HepG2 (cell line): ENCODE measurements at regions not wholly inside any gene's neighbourhood (a gene's known extent, or its start where the extent isn't known, plus 50 kb on each side); places are given as distances from the start of the nearest gene placed in this dataset.

Experiments used
- ATAC-seq: fragments of 200-7000 bp; cut with Tn5 transposase; 3 replicates; pipeline ENCODE4 v1.9.1; 2020; ENCODE audit warnings: mild to moderate bottlenecking, moderate library complexity
- BruUV-seq: library from RNA; stranded (reverse); fragments of 400-500 nt; replicated peaks from 2 replicates; lab custom pipeline; 2021; lab: Mats Ljungman, UMichigan
- CTCF ChIA-PET: fragments of 300-600 bp; formaldehyde crosslinking; extraction: SDS; loops from one replicate; lab custom pipeline; 2021; ENCODE audit warnings: low total read pairs, inconsistent platforms, low intra/inter-chr PET ratio; lab: Yijun Ruan, JAX
- POLR2A ChIA-PET: fragments of 350-600 bp; sonication (Branson Sonifier 250); formaldehyde crosslinking; loops from one replicate; lab custom pipeline; 2020; ENCODE audit warnings: antibody characterized with exemption, inconsistent platforms; lab: Yijun Ruan, JAX
- DNase-seq: peaks from one replicate; pipeline ENCODE4 v3.0.0-alpha.2; 2015; ENCODE audit warnings: low spot score
- FAIRE-seq: peaks from 3 replicates; lab custom pipeline; 2011; peaks lifted over from hg19 to GRCh38; lab: Jason Lieb, UNC
- H2AFZ ChIP-seq: one replicate; pipeline ENCODE4 v1.6.1; 2011; ENCODE audit warnings: low read length, inconsistent platforms
- H3K27ac ChIP-seq: fragments of 300-600 bp; 3 replicates; pipeline ENCODE4 v1.8.0; 2011; ENCODE audit warnings: mixed run types, mild to moderate bottlenecking, mixed read lengths, low read length, inconsistent platforms; ENCODE audit not compliant: insufficient read depth; ENCODE audit errors: extremely low read length
- H3K27me3 ChIP-seq, 2 experiments: fragments of 200-600 bp in 1 of 2; 2 replicates in 1 of 2; 3 replicates in 1 of 2; pipeline versions ENCODE4 v1.6.0 to v1.8.0; 2011; ENCODE audit warnings: low read length in 2 of 2, mild to moderate bottlenecking in 2 of 2, moderate library complexity in 2 of 2, inconsistent platforms in 1 of 2; ENCODE audit not compliant: insufficient read depth in 2 of 2, control insufficient read depth in 1 of 2
- H3K36me3 ChIP-seq, 2 experiments: fragments of 200-600 bp in 1 of 2; replicated peaks in 1 of 2; 2 replicates in 1 of 2; 3 replicates in 1 of 2; pipeline versions ENCODE4 v1.5.1 to v1.8.0; 2011; ENCODE audit warnings: low read length in 2 of 2, inconsistent platforms in 1 of 2; ENCODE audit not compliant: insufficient read depth in 2 of 2, control insufficient read depth in 1 of 2
- H3K4me1 ChIP-seq: 2 replicates; pipeline ENCODE4 v1.5.1; 2012; ENCODE audit warnings: low read length, inconsistent platforms; ENCODE audit not compliant: insufficient read depth
- H3K4me2 ChIP-seq: 2 replicates; pipeline ENCODE4 v1.6.0; 2011; ENCODE audit warnings: low read depth, low read length, inconsistent platforms
- H3K4me3 ChIP-seq, 3 experiments: fragments of 200-600 bp in 1 of 3; sonication (generic), shearing (Covaris generic) in 1 of 3; replicated peaks in 1 of 3; 2 replicates each; pipeline ENCODE4 v1.5.1; 2011 to 2016; ENCODE audit warnings: low read length in 3 of 3, inconsistent platforms in 2 of 3, low read depth in 2 of 3, mild to moderate bottlenecking in 2 of 3, control low read depth in 1 of 3, mixed read lengths in 1 of 3; ENCODE audit not compliant: insufficient read depth in 1 of 3
- H3K79me2 ChIP-seq: one replicate; pipeline ENCODE4 v1.6.1; 2011; ENCODE audit warnings: low read length, inconsistent platforms; ENCODE audit not compliant: insufficient read depth
- H3K9ac ChIP-seq: 2 replicates; pipeline ENCODE4 v1.6.0; 2011; ENCODE audit warnings: mild to moderate bottlenecking, low read depth, low read length, inconsistent platforms; ENCODE audit not compliant: insufficient read depth
- H3K9me3 ChIP-seq: 2 replicates; pipeline ENCODE4 v1.5.1; 2012; ENCODE audit warnings: mild to moderate bottlenecking, low read length
- H4K20me1 ChIP-seq: 2 replicates; pipeline ENCODE4 v1.6.0; 2011; ENCODE audit warnings: inconsistent platforms, mild to moderate bottlenecking, low read length, moderate library complexity; ENCODE audit not compliant: insufficient read depth
- ATAD3A ChIP-seq: sonication (generic); formaldehyde crosslinking; IDR thresholded peaks from 2 replicates; pipeline ENCODE4 v1.4.0; 2020; ENCODE audit warnings: missing genetic modification reagents
- MAFF ChIP-seq: IDR thresholded peaks from 2 replicates; pipeline ENCODE4 v1.6.1; 2011; ENCODE audit warnings: low read depth, low read length, improper control_type of control experiment
- MAFK ChIP-seq, 2 experiments: IDR thresholded peaks in 1 of 2; conservative IDR thresholded peaks in 1 of 2; 2 replicates each; pipeline ENCODE4 v1.6.1; 2011; ENCODE audit warnings: improper control_type of control experiment in 2 of 2, low read length in 2 of 2
- MEF2D ChIP-seq: sonication (generic); formaldehyde crosslinking; IDR thresholded peaks from 2 replicates; pipeline ENCODE4 v1.5.1; 2020; ENCODE audit warnings: mild to moderate bottlenecking, missing genetic modification reagents
- RELA ChIP-seq: sonication (generic); formaldehyde crosslinking; IDR thresholded peaks from 2 replicates; pipeline ENCODE4 v1.4.0; 2020; ENCODE audit warnings: missing genetic modification reagents
- ZFP91 ChIP-seq: sonication (generic); formaldehyde crosslinking; IDR thresholded peaks from 2 replicates; pipeline ENCODE4 v1.9.0; 2022; ENCODE audit warnings: missing genetic modification reagents, mild to moderate bottlenecking, borderline replicate concordance
- ZNF891 ChIP-seq: sonication (generic); formaldehyde crosslinking; IDR thresholded peaks from 2 replicates; pipeline ENCODE4 v1.5.0; 2020; ENCODE audit warnings: mild to moderate bottlenecking, missing genetic modification reagents
- WGBS: methylation state at CpG from one replicate; pipeline ENCODE4 v1.1.6; 2017; ENCODE audit warnings: low lambda C conversion rate; 5-methylcytosine and 5-hydroxymethylcytosine counted together
- in situ Hi-C: cut with HindIII; loops from 2 replicates; pipeline ENCODE4 v1.10.0; 2017; ENCODE audit warnings: low pct_unique_long_range_greater_than_20kb; ENCODE audit not compliant: extremely low pct_ligation_motif_present
- intact Hi-C: fragments of 100-400 bp; cut with micrococcal nuclease; formaldehyde crosslinking; loops from one replicate; pipeline ENCODE4 v1.10.0; 2022; ENCODE audit not compliant: unreplicated experiment

GRCh38 chr13:69633044-69633443, 474.6 kb upstream of the ATXN8OS start:
- no peak overlapping the region for H3K27ac ChIP-seq
- ChIA-PET POLR2A (no interaction called here), CTCF (no interaction called here)

GRCh38 chr13:69623973-69624372, 483.7 kb upstream of the ATXN8OS start:
- CTCF ChIA-PET: no interaction called here
- no peak for FAIRE-seq
- H3K27me3 ChIP-seq: no peaks in the 10 kb centered on the region
- TF ChIP-seq ATAD3A (CRISPR knock-in tag) (no peak), MAFF (peak; percentile 45; the same call in 1 of the 2 replicates), MAFK (conservative IDR thresholded peaks at IDR 0.05 in 1 of 2, IDR thresholded peaks at IDR 0.05 in 1 of 2; ENCODE audit: low read length in 2 of 2) (peak; percentile 66 to 69), RELA (no peak)
- TF ChIP-seq, all 625 proteins: peak for 2
- no peaks in the 10 kb centered on the region for H3K79me2 ChIP-seq
- H3K4me1 ChIP-seq: no peaks in the 10 kb centered on the region
- H3K27ac ChIP-seq: no peak overlapping the region
- no peaks in the 10 kb centered on the region for H3K36me3 ChIP-seq
- no peak overlapping the region for H3K4me2 ChIP-seq
- DNase-seq (no peak), ATAC-seq (no peak)
- H4K20me1 ChIP-seq: no peaks in the 10 kb centered on the region
- H3K9ac ChIP-seq: no peak overlapping the region
- in situ Hi-C loops (no loop called here), intact Hi-C loops (no loop called here)
- H2AFZ ChIP-seq: no peak overlapping the region
- POLR2A ChIA-PET: no interaction called here
- H3K9me3 ChIP-seq: no peaks in the 10 kb centered on the region
- no TSS peak for BruUV-seq
- H3K4me3 ChIP-seq: no peak overlapping the region

More at GRCh38 chr13:69633044-69633443, 474.6 kb upstream of the ATXN8OS start:
- in situ Hi-C loops: no loop called here
- intact Hi-C loops: no loop called here
- H3K36me3 ChIP-seq: no peaks in the 10 kb centered on the region
- no peaks in the 10 kb centered on the region for H3K27me3 ChIP-seq
- ATAC-seq (no peak), DNase-seq (no peak), FAIRE-seq (no peak)
- no peak overlapping the region for H3K4me3 ChIP-seq
- 0% methylated on average over 1 of the region's 1 CpG for WGBS
- H3K9ac ChIP-seq: no peak overlapping the region
- no peak overlapping the region for H3K4me2 ChIP-seq
- H3K9me3 ChIP-seq: no peaks in the 10 kb centered on the region
- no peak overlapping the region for H2AFZ ChIP-seq
- H3K4me1 ChIP-seq: no peaks in the 10 kb centered on the region
- no TSS peak for BruUV-seq
- no peaks in the 10 kb centered on the region for H3K79me2 ChIP-seq
- TF ChIP-seq MEF2D (CRISPR knock-in tag): no peak
- TF ChIP-seq ZFP91 (CRISPR knock-in tag): no peak
- TF ChIP-seq ZNF891: no peak
- peak; percentile 65; the same call in 1 of the 2 replicates for TF ChIP-seq MAFF
- peak; percentile 54 to 87 for TF ChIP-seq MAFK (conservative IDR thresholded peaks at IDR 0.05 in 1 of 2, IDR thresholded peaks at IDR 0.05 in 1 of 2; ENCODE audit: low read length in 2 of 2)
- no peaks in the 10 kb centered on the region for H4K20me1 ChIP-seq
